GM19372 (cell line): ENCODE measurements at regions not wholly inside any gene's neighbourhood (a gene's known extent, or its start where the extent isn't known, plus 50 kb on each side); places are given as distances from the start of the nearest gene placed in this dataset.
"Not testable (repeated sequence)": the region's sequence is repeated elsewhere in the genome, so short reads cannot be mapped to it uniquely, and the experiment has no call there.

Source experiments
- ATAC-seq: cut with Tn5 transposase; IDR thresholded peaks from one replicate; pipeline ENCODE4 v1.9.1; 2021; ENCODE audit warnings: mild to moderate bottlenecking, low read depth, moderate library complexity; ENCODE audit not compliant: unreplicated experiment

- ATAC-seq: no peak
Measured at GRCh38 chr13:64255988-64256387, 2840.3 kb upstream of the PCDH20 start.

GRCh38 chr13:64248371-64249065, 2832.9 kb upstream of the PCDH20 start:
- no peak for ATAC-seq

GRCh38 chr13:64239372-64239771, 2823.7 kb upstream of the PCDH20 start:
- no peak for ATAC-seq

- ATAC-seq: no peak
Measured at GRCh38 chr13:64234255-64234654, 2818.6 kb upstream of the PCDH20 start.

GRCh38 chr13:64223016-64223415, 2807.4 kb upstream of the PCDH20 start:
- ATAC-seq: no peak

GRCh38 chr13:64206430-64207225, 2791.0 kb upstream of the PCDH20 start:
- ATAC-seq: no peak

- no peak for ATAC-seq
Measured at GRCh38 chr13:64202517-64202916, 2786.9 kb upstream of the PCDH20 start.

- no peak for ATAC-seq
Measured at GRCh38 chr13:64197232-64197631, 2781.6 kb upstream of the PCDH20 start.

- ATAC-seq: no peak
Measured at GRCh38 chr13:64186503-64187250, 2771.0 kb upstream of the PCDH20 start.

GRCh38 chr13:64186071-64186470, 2770.4 kb upstream of the PCDH20 start:
- no peak for ATAC-seq

GRCh38 chr13:64180756-64181155, 2765.1 kb upstream of the PCDH20 start:
- no peak for ATAC-seq

GRCh38 chr13:64165826-64166225, 2750.2 kb upstream of the PCDH20 start:
- no peak for ATAC-seq

GRCh38 chr13:64164435-64164834, 2748.8 kb upstream of the PCDH20 start:
- ATAC-seq: no peak

- ATAC-seq: no peak
Measured at GRCh38 chr13:64160479-64160878, 2744.8 kb upstream of the PCDH20 start.

- ATAC-seq: no peak
Measured at GRCh38 chr13:64158908-64159307, 2743.3 kb upstream of the PCDH20 start.

- no peak for ATAC-seq
Measured at GRCh38 chr13:64154514-64154913, 2738.9 kb upstream of the PCDH20 start.

GRCh38 chr13:64130600-64130999, 2715.0 kb upstream of the PCDH20 start:
- no peak for ATAC-seq

GRCh38 chr13:64130171-64130570, 2714.5 kb upstream of the PCDH20 start:
- no peak for ATAC-seq

- ATAC-seq: no peak
Measured at GRCh38 chr13:64127856-64128255, 2712.2 kb upstream of the PCDH20 start.

- ATAC-seq: no peak
Measured at GRCh38 chr13:64127192-64127591, 2711.5 kb upstream of the PCDH20 start.

GRCh38 chr13:64121023-64121709, 2705.5 kb upstream of the PCDH20 start:
- not testable (repeated sequence) for ATAC-seq
